Activated T-cell treated with anti-CD3 and anti-CD28 coated beads for 4 hours (primary cell): ENCODE measurements at regions not wholly inside any gene's neighbourhood (a gene's known extent, or its start where the extent isn't known, plus 50 kb on each side); places are given as distances from the start of the nearest gene placed in this dataset.

ENCODE experiments used
- DNase-seq: peaks from one replicate; pipeline ENCODE4 v3.0.0-alpha.2; 2020

DNA sequence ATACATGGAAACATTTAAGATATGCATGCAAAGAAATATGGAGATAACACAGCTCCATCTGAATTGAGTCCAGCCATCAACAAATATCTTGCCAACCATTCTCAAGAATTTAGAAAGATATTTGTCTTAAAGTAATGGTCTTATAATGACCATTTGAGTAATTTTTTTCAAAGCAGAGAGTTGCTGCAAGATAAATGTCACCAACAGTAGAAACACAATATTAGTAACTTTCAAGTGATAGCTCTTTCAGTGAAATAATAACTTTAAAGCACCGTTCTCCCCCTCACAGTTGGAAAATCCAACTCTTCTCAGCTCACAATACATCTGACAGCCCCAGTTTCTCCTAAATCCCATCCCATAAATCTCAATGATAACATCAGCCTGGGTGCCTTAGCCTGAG is 481.0 kb upstream of the ADAMTS5 start:
- no peak for DNase-seq

DNA sequence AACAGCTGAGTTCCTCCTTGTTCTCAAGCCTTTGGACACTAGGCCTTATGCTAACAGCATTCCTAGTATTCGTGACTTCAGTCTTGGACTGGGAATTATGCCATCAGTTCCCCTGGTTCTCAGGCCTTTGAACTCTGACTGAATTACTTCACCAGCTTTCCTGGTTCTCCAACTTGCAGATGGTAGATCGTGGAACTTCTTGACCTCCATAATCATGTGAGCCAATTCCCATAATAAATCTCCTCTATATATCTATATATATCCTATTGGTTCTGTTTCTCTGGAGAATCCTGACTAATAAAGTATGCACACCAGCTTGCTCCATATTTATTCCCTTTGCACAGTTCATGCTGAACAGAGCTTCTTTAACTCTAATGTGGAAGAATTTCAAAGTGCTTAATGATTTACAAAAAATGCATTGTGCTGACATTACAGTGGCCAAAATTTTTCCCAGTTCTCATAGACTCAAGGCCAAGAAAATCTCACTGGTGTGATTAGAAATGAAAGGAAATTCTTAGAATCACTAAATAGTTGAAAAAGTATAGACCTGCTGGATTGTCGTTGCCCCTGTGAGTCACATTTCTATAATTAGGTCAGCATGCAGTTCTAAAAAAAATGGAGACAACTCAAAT is 462.9 kb upstream of the ADAMTS5 start:
- DNase-seq = no peak

DNA sequence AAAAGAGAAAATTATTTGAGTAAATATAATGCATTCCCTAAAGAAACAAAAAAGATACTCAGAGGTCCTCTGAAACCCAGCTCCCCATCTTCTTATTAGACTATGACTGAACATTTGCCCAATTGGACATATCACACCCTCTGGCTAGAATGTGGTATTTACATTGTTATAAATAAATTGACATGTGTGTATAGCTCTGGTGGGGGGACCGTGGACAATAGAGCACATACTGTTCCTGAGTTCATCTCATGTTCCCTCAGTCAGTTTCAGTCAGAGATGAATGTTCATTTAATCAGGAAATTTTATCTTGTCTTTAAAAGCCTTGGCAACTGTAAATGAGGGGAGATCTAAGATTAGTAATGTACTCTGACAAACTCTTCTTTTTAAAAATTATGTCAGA is 459.3 kb upstream of the ADAMTS5 start:
- no peak for DNase-seq

DNA sequence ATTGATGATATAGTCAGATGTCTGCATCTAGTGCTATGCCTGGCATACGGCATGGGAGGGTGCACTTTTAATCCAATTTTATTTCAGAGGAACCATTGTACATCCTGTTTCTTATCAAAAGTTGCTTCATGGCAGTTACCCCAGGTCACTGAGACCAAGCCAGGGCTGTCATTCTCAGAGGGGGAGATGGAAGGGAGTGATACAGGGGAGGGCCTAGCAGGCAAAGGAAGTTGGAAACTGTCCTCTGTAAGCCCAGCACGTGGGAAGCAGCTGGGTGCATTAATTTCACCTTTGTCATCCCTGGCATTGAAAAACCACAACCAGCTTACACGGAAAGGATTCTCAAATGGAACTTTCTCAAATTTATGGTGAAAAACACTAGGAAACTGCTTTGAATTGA is 458.7 kb upstream of the ADAMTS5 start:
- no peak for DNase-seq

DNA sequence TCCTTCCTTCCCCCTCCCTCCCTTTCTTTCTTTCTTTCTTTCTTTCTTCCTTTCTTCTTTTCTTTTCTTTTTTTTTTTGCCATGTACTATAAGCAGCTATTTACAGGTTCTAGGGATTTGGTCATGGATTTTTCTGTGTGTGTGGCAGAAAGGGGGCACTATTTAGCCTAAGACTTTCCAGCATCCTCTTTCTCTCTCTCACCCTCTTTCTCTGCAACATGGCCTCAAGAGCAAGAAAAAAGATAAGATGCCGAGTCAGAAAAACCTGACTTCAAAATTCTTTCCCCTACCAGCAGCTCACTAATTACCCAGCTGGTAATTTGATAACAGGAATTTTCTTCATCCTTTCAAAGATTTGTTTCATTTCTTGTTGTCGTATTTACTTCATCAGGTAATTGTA is 458.3 kb upstream of the ADAMTS5 start:
- no peak for DNase-seq

DNA sequence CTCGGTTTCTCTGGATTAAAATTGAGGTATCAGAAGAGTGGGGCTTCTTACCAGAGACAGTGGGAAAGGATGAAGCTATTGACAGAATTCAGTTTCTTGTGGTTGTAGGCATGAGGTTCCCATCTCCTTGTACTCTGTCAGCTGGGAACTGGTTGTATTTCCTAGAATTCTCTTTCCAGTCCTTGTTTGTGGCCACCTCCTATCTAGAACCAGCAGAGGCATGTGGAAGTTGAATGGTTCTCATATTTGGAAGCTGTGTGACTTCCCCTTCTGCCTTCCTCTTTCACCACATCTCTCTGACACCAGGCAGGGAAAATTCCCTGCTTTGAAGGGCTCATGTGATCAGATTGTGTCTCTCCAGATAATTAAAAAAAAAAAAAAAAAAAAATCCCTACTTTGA is 457.7 kb upstream of the ADAMTS5 start:
- DNase-seq = no peak

DNA sequence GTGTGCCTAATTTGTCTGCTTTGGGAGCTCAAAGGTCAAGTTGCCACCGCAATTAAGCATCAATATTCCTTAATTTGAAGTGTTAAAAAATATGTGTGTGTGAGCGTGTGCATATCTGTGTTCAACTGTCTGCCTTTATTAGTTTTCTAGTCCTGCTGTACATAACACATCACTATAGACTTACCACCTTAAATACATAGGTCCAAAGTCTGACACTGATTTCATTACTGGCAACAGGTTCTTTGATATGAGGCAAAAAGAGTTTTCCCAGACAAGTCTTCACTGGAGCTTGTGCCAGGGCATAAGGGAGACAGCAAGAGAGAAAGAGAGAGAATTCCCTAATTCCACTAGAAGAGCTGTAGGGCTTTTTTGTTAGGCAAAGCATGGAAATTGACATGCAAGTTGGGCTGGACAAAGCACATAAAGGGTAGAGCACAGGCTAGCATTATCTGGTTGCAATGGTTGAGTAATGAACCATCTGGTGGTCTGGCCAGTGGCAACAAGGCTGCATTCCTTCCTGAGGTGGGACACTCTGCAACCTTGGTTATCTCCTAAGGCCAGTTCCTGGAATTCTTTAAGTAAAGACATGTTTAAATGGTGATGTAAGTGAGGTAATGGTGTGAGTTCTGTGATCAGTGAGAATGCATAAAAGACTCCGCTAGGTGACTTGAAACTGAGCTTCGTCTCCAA is 457.2 kb upstream of the ADAMTS5 start:
- DNase-seq = no peak

DNA sequence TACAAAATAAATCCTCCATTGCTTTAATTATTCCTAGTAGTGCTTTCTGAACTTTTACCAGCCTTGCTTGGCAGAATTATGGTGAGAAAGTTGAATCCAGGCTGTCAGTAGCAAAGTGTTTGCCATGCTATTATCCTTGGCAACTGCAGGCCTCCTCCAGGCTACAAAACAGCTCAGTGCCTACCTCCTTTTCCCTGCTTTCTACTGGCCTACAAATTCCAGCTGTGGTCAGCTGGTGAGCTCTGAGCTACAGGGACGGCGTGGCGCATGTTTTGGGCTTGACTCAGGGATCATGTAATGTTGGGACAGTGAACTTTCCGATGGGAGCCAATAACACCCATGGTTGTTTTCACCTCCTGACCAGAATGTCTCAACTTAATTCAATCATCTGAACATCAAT is 456.1 kb upstream of the ADAMTS5 start:
- DNase-seq = no peak

DNA sequence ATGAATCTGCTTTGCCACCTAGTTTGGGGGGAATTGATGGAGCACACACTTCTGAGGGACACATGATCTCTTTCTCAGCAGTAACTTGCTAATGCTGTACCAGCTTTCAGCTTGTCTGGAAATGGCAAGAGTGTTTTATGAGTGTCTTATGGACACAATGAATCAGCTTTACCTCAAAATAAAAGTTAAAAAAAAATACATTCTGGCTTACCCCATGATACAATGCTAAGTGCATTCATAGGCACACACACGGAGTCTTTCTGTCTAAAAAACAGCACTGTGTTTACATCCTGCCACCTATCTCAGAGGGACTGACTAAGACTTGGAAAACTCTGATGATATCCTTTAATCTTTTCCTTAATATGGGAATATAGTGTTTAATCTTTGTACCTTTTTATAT is 455.5 kb upstream of the ADAMTS5 start:
- no peak for DNase-seq

DNA sequence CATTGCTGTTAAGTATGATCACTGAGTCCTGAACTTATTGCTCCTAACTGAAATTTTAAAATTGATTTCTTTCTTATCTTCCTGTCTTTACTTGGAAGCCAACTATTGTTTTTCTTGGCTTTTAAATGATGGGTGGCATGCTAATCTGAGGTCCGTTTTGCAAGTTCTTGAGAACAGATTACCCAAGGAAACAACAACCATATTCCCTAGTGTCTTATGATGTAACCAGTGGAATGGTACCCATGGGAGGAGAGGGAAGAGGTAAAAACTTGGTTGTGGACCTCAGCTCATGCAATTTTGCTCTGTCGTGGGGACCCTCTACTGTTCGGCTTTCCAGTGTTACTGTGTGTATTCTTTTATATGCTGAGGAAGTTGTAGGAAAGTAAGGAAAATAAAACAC is 454.8 kb upstream of the ADAMTS5 start:
- no peak for DNase-seq

DNA sequence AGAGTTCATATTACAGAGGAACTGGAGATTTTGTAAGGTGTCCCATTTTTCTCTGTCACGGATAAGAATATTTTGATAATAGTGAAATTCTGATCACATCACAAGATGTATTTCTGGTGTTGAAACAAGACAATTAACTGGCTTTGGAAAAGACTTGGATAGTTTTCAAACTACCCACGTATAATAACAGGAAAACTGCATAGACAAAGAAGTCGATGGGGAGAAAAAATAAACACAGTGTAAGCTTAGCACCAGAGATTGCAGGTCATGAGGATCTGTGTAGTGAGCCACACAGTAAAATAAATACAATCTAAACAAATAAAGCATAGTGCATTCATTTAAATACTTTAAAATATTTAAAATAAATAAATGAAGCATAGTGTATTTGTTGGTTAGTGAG is 452.3 kb upstream of the ADAMTS5 start:
- no peak for DNase-seq

DNA sequence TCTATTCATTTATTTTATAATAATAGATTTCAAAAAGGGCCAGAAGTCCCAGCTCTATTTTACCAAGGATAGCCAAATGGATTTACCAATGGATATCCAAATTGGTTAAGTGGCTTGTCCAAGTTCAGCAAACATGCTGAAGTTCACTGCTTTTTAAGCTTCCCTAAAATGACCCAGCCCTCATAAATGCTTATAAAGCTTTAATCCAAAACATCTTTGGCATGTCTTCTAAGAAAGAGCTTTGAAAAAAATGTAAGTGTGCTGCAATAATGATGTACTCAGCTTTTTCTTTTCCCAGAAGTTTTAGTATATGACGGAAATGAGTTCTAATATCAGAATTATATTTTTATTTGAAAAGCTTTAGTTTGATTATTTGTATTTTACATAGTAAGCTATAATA is 451.5 kb upstream of the ADAMTS5 start:
- DNase-seq = no peak

DNA sequence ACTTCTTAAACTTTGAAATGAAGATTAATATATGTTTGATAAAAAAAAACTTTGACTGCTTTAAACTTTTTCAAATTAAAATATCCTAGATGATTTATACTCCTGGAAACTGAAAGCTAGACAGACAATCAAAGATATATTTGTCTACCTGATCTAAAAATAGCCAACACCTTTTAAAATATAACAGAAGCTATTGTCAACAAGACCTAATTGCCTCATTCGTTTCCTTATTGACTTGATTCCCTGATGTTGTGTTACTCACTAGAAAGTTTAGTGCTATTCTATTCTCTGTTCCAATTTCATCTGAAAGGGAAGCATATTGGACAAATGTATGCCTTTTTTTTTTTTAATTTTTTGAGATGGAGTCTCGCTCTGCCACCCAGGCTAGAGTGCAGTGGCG is 445.6 kb upstream of the ADAMTS5 start:
- no peak for DNase-seq

DNA sequence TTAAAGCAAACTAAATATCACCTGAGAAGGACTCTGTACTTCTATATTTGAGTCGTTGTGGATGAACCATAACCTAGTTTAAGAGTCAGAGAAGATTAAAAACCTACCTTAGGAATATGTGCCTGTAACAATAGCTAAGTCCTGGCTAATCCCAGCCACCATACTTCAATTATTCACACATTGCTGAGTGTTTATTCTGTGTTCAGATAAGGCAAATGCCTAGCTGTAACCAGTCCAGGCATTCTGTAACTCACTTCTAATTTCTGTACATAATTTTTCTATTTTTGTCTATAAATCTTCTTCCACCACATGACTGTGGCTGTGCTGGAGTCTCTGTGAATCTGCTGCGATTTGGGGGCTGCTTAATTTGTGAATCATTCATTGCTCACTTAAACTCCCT is 441.9 kb upstream of the ADAMTS5 start:
- DNase-seq = no peak

DNA sequence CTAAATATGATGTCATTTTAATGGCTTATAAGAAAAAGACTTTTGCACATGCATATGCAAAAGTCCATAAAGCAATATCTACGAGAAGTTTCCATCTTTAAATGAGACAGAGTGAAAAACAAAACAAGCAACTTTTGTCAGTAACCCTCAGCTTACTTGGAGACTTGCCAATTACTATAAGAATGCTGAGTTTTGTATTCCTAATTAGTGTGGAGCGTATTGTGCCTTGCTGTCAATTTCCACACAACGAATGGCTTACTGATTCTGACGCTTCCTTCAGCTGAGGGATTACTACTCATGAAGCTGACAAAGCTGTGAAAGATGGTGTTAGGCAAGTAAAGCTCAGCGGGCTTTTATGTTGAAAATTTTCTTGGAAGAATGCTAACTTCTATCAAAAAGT is 440.4 kb upstream of the ADAMTS5 start:
- DNase-seq = no peak

DNA sequence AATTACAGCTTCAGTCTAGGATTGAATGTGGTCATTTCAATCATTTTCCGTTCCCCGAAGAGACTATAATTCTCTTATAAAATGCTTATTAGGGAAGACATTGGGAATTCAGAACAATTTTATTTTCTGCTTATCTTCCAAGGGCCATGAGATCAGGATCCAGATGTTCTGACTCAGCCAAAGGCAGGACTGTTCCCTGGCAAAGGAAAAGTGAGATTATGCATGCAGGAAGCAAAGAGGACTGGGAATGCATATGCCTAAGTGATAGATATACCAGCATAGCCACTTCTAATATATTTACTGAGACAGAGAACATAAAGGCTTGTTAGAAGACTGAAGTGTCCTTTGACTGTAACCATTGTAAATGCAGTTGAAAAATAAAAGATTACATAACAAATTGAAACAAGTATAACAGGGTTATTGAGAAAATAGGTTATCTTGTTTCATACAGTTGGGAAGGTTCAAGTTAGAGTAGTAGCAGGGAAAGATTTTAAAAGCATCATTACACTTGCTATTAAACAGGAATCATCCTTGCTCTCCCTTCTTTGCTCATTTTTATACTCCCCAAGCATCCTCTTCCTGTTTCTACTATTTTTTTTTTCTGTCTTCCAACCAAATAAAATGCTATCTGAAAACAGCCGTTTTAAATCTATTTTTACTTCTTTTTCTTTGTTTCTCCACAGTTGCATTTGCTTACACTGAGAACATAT is 439.6 kb upstream of the ADAMTS5 start:
- DNase-seq = no peak

DNA sequence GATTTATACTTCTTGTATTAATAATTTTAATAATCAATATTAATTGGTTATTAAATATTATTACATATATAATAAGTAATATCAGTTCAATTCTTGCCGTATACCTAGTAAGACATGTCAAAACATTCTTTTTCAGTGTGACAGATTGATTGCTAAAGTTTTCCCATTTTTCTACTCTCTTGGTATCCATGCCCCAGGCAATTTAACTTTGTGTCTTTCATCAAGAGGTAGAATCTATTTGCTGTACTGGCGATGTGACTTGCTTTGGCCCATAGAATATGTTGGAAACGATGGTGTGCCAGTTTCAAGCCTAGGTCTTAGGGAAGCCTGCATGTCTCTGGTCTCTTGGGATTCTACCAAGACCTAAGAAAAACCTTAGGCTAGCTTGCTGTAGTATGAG is 436.1 kb upstream of the ADAMTS5 start:
- DNase-seq = no peak

DNA sequence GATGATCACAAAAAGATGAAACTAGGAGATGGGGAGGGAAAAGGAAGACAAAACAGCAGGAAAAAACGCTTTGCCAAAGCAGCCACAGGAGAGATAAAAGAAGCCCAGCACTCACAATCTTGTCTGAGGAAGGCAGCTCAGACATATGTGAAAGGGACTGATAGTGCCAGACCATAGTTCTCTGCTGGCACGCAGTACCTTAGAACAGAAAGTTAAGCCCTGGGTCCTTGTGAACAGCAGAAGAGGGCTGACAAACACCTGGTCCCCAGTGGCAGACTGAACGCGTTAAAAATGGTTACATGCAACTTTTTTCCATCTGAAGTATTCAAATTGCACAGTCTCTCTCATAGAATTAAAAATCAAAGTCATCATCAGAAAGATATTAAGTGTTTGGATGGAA is 433.2 kb upstream of the ADAMTS5 start:
- DNase-seq = no peak

DNA sequence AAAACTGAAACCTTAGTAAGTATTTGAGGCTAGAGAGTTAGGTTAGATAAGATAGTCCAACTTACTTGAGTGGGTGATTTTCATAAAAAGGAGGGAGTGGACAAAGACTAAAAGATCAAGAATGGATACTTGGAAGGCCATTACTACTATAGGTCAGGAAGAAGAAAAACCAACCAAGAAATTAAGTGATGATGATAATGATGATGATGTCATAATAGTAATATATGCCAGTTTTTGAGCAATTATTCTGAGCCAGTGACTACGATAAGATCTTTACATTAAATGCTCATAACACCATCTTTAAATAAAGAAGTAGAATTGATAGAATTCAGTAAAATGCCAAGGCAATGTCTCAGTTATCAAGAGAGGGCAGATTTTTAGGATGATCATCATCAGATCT is 430.7 kb upstream of the ADAMTS5 start:
- no peak for DNase-seq

DNA sequence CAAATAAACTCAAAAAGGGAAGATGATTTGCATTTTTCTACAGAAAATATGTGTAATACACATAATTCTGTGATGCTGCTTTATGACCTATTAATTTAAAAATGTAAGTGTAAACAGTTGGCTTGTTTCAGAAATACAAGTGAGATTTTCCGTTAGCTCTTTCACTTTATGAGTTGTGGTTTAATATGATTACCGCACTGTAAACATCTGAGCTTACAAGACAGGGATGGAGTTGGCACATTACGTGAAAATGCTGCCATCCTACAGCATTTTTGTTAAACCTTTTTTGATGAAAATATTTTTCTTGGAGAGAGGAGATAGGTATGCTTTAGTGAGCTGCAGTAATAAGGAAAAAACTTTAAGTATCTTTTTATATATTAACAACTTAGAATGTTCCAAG is 426.8 kb upstream of the ADAMTS5 start:
- no peak for DNase-seq

DNA sequence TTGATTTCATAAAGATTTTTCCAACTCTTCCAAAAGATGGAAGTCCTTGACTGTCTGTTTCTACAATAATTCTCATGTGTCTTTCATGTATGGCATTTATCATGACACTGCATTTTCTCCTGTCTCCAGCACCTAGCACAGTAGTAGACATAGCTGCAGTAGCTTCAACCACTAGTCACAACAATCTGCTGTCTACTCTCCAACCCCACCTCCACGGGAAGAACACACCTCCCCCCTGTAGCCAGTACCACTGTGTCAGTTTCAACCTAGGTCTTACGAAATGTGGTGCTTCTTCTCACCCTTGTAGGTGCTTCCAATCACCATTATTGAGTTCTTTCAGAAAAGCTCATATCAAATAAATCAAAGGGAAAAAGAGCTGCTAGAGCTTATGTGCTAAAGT is 425.1 kb upstream of the ADAMTS5 start:
- no peak for DNase-seq

DNA sequence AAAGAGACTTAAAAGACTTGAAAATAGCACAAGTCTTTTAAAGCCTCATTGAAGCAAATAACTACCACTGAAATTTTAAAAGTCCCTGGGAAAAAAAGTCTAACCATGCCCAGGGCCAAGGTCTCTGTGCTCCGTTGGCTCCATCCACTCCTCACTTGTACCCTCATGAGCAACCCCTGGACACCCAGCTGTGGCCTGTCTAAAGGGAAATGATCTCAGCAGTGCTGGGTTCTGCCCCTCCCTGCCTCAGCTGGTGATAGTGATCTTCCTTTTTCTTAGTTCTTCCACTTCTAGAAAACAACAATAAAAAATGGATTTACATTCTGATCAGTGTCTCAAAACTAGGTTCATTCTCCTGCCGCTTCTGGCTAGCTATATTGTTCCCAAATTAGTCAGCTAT is 423.5 kb upstream of the ADAMTS5 start:
- DNase-seq = no peak

DNA sequence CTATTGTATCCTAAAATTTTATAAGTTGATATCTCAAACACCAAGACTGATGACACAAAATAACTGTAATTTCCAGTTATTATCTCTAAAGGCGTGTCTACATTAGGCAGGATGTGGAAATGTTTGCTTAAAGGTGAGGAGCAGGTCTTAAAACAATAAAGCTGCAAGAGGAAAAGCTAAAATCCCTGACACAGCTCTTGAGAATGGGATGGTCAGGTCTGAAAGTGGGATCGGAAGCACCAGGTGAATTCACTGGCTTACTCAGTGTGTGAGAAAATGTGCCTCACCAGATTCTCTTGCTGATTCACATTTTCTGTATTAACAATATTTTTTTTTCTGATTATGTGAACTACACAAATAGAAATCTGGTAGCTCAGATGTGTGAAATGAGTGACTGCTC is 421.9 kb upstream of the ADAMTS5 start:
- DNase-seq = no peak

DNA sequence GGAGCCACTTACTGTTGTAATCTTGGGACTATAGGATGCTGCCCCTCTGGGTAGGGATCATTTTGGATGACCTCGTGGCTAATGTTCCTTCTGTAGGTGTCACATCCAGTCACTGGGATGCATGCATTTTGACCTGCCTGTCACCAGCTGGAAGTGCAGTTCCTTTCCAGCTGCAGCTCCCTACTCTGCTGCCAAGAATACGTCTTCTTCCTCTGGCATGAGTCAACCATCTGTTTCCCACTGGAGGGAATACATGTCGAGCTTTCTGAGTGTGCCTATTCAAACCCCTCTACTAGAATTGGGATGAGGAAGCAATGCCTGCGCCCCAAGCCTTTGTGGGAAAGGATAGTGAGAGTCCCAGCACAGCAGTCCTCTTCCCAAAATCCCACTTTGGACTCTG is 415.5 kb upstream of the ADAMTS5 start:
- no peak for DNase-seq

DNA sequence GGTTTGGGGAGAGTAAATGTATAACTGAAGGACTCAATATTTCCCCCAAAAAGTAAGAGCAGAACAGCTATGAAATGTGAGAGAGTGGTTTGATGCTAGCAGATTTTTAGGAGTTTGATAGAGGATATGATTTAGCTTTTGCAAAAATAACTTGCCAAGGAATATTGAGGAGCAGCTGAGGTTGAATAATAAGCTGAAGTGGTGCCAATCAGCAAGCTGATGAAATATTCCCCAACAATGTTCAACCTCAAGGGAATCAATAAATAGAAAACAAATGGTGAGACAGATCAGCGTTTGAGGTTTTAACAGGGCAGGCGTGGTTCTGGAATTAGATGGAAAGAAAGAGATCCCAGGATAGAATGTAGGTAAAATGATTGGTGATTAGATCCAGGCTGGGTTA is 413.4 kb upstream of the ADAMTS5 start:
- DNase-seq = no peak
